NCI-H1436 treated with DMSO at 0.1 percent for 48 hours (cell line): ENCODE measurements at regions not wholly inside any gene's neighbourhood (a gene's known extent, or its start where the extent isn't known, plus 50 kb on each side); places are given as distances from the start of the nearest gene placed in this dataset.
"Not testable (repeated sequence)": the region's sequence is repeated elsewhere in the genome, so short reads cannot be mapped to it uniquely, and the experiment has no call there.

Experiments
- DNase-seq: peaks from one replicate; lab custom pipeline; 2025; lab: John Stamatoyannopoulos, UW

DNA sequence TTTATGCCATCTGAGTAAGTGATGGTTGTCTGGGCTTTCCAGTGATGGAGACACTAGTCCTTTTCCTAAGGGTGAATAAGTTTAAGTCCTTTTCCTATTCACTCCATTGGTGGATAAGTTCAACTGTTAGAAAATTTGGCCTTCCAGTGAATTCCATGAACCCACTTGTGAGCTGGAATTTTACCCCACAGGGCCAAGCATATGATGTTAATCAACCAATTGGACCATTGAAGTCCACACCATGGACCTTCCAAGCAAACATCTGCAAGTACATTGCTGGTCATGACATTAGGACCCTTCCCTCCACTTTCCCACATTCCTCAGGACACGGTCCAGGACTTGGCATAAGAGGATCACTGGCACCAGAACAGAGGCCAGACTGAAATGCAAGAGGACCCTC lies 381.4 kb downstream of the RPS24 start:
- no peak for DNase-seq

DNA sequence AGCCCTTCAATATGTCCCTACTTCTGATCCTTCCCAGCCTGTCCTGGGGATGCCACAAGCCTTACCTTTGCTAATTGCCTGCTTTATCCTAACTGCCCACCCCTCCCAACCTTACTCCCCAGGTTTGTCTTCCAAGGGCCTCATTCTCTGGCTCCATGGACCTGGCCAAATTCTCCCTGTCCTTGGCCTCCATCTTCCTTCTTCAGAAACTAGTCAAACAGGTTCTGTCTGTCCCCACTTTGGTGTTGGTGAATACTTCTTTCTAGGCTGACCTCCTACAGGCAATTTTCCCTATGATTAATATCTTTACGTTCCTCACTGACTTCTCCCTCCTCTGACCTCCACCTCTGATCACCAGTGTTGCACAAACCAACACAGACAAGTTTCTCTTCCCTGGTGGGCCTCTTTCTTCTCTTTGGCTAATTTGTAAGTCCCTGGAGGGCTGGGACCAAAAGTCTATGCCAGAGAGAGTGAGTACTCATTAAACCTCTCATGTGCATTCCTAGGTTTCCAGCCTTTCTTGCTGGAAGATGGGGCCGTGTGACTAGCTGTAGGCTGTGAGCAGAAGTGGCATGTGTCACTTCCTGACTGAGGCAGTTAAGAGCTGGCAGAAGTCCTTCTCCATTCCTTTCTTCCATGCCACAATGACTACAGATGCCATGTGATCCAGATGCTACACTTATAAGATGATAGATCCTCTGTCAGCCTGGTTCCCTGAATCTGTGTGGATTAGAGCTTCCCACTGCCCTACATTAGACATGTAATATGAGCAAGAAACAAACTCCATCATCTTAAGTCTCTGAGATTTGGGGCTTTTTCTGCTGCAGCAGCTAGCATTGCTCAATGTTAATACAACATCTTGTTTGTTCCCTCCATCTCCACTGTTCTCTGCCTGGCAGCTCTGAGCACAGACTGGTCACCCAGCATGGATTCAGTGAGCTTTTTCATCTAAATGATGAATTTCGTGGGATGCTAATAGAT lies 382.7 kb downstream of the RPS24 start:
- no peak for DNase-seq

DNA sequence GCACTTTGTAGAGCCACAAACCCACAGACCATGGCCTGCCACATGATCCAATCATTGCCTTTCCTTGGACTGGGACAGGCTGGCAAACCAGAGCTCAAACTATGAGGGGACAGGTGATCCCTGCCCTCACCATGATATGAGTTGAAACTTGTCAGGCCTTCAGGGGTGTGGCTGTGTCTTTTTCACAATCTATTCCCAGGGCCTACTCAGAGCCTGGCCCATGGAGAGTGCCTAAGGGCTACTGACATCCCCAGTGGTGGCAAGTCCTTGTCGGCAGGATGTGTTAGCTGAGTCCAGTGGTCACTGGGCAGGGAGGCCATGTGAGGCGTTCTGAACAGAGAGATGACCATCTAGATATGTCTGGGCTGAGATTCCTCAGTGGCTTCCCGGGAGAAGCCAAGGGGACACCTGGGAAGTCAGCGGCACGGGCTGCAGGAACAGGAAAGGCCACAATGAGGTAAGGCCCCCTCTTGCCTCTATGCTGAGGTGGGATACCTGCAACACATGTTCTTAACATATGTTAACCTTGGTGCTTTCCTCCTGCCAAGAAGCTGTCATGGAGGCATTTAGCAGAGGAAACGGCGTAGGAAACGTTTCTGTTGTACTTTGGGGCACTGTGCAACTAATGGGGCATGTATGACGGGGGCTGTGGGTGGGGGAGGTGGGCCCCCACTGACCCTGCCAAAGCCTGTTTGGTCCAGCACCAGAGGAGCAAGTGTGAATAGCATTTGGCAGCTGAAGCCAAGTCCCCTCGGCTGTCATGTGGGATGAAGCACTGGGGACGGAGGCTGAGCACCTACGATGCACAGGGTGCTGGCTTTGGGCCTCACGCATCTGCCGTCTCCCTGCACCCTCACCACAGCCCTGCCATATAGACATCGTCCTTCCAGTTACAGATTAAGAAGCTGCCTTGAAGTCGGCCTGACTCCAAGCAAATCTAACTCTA lies 384.0 kb downstream of the RPS24 start:
- no peak for DNase-seq

DNA sequence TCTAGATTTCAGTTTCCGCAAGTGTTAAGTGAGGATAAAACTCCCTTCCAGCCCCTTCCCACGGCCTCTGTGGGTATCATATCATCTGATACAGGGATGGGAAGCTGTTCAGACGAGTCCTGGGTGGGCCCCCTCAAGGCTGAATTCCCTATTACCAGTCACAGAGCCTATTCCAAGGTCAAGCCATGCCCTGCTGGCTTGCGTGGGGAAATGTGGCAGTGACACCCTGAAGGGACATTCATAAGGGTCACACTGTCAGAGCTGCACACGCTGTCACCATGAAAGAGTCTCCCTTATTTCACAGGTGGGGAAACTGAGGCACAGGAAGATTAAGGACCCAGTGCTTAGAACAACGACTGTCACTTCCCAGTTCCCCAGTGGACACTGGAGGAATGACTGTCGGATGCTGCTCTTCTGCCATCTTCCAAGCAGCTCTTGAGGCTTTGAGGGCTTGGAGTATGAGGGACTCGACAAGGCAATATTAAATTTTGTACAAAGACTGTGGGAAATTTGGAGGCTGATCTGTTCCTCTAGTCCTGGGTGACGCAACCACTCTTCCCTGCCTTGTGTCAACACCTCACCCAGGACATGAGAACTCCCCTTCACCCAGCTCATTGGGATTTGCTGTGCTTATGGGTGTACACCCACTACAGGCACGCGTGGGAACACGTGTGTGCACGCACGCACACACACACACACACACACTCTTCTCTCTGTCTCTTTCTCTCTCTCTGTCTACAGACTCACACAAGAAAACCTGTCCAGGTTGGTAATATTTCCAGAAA lies 386.0 kb downstream of the RPS24 start:
- no peak for DNase-seq

DNA sequence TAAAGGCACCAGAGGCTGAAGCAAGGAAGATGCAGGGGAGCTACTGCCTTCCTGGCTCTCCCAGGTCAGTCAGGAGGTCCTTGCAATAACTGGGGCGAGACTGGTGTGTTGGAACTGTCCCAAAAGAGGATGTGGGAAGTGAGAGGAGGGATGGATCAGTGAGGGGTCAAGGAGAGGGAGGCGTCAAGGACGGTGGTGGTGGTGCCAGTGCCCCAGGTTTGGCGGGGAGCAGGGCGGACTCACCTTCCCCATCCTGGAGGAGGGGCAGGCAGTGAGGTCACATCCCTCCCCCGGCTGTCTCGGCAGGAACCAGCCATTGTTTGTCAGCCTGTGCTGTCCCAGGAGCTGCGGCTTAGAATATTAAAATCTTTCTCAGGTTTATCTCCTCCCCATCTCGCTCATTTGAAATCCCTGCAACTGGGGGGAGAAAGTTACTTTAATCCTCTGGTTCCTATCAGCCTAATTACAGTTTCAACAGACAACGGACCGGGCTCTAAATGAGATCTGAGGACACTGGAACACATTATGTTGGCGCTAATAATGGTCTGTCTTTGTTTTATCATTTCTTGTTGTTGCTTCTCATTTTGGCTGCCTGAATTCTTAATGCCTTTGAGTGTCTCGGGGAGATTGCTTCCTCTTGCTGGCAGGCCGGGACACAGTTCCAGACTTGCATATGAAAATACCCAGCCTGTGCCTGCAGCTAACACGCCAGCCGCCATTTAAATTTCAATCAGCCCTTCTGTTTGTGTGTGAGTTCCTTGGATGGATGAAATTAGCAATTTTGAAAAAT lies 387.5 kb downstream of the RPS24 start:
- DNase-seq: no peak

DNA sequence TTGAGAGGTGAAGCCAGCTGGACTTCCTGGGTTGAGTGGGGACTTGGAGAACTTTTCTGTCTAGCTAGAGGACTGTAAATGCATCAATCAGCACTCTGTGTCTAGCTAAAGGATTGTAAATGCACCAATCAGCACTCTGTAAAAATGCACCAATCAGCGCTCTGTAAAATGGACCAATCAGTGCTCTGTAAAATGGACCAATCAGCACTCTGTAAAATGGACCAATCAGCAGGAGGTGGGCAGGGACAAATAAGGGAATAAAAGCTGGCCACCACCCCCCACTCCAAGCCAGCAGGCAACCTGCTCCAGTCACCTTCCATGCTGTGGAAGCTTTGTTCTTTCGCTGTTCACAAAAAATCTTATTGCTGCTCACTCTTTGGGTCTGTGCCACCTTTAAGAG lies 390.4 kb downstream of the RPS24 start:
- not testable (repeated sequence) for DNase-seq

DNA sequence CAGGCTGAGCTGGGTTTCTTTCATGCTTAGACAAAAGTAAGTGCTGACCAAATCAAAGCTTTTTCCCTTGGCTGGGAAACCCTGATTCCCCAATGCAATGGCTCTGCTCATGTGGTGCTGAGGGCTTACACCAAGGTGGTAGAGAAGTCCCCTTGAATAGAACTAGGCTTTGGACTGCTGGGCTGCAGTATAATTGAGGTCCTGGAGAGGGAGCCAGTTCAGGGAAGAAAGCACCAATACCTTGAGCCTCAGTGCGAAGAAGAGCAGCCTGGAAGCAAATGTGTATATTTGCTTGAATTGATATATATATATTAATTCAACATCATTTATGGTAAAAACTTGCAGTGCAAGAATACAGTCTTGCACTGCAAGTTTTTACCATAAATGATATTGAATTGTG lies 391.1 kb downstream of the RPS24 start:
- no peak for DNase-seq

DNA sequence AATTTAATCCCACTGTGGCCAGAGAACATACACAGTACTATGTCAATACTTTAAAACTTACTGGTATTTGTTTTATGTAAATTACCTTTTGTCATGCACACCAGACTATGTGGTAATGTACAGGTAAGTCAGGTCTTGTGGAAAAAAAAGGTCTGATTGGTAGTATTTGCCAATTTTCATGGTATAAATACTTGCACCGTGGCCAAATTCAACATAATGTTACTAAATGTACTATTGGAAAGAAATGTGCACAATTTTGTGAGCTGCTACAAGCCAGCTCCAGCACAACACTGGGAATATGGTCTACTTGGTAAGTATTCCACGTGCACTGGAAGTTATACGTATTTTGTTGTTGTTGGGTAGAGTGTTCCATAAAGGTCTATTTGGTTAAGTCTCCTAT lies 392.5 kb downstream of the RPS24 start:
- no peak for DNase-seq

DNA sequence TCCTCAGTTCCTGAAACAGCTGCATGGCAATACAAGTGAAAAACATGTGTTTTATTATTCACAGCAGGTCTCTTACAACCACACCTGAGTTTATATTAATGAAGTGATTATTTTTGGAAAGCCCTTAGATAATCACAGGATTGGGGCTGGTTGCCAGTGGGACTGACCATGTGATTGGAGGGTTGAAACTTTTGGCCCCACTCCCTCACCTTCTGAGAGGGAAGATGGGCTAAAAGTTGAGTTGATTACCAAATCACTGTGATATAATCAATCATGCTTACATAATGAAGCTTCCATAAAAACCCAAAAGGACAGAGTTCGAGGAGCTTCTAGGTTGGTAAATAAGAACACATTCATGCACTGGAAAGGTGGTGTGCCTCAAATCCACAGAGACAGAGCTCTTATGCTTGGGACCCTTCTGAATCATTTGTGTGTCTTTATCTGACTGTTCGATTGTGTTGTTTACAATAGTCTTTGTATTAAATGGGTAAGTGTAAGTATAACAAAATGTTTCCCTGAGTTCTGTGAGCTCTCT lies 393.9 kb downstream of the RPS24 start:
- no peak for DNase-seq

DNA sequence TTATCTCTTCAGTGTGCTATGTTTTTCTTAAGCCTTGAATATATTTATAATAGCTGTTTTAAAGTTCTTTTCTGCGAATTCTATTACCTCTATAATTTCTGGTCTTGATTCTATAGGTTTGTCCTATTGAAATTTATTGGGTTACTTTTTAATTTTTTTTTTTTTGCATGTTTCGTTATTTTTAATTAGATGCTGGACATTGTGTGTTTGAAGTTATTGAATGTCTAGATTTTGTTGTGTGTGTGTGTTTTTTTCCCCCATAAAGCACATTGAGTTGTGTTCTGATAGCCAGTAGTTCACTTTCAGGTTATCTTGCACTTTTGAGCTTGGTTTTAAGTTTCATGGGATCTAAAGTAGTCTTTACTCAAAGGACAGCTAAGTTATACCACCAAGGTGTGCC lies 394.9 kb downstream of the RPS24 start:
- no peak for DNase-seq

DNA sequence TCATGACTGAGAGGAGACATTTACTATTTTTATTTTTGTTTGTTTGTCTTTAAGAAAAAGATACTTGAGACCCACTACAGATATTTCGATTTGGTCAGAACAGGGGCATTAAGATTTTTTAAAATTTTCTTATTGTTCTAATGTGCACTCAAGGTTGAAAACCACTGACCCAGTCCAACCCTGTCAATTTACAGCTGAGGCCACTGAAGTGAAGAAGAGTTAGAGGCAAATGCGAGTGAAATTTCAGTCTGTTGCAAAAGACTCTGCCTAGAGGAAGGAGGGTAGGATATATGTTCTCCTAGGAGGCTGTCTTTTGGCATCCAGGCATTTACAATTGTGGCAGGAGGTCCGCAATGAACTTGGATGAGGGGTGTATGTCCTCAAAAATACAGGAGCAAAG lies 396.3 kb downstream of the RPS24 start:
- DNase-seq: no peak

DNA sequence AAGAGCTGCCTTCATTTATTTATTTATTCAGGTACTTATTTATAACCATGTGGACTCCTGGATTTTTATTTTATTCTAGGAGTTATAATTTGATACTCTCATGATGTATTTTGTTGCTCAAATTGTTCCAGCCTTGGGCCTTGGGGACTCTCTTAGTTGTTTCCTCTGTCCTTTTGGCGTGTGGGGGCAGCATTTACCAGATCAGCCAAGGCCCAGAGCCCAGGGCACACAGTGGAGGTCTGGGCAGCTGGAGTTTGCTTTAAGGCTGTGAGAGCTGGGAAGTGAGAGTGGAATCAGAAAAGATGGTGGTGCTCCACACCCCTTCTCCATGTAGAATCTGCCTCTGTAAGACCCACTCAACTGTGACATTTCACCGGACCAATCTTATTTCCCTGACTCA lies 398.9 kb downstream of the RPS24 start:
- DNase-seq: no peak

DNA sequence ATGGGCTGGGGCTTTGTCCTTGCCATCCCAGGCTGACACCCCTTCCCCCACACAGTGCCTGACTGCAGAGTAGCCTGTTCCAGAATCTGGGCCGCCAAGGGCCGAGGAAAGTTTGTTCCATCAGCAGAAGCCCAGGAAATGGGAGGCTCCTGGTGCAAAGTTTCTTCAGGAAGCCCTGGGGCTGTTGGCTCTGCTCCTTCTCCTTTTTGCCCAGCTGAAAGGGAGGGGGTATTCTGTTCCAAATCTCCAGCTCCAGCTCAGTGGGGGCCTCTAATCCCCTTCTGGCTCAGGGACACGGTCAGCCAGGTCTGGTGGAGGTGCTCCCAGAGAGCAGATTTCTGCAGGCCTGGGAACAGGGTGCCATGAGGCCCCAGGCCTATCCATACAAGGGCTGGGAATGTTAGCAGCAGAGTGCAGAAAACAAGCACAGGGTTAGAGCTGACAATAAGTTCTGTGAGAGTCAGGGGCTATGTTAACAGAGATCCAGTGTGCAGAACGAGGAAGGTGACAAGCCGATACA lies 399.5 kb downstream of the RPS24 start:
- no peak for DNase-seq

DNA sequence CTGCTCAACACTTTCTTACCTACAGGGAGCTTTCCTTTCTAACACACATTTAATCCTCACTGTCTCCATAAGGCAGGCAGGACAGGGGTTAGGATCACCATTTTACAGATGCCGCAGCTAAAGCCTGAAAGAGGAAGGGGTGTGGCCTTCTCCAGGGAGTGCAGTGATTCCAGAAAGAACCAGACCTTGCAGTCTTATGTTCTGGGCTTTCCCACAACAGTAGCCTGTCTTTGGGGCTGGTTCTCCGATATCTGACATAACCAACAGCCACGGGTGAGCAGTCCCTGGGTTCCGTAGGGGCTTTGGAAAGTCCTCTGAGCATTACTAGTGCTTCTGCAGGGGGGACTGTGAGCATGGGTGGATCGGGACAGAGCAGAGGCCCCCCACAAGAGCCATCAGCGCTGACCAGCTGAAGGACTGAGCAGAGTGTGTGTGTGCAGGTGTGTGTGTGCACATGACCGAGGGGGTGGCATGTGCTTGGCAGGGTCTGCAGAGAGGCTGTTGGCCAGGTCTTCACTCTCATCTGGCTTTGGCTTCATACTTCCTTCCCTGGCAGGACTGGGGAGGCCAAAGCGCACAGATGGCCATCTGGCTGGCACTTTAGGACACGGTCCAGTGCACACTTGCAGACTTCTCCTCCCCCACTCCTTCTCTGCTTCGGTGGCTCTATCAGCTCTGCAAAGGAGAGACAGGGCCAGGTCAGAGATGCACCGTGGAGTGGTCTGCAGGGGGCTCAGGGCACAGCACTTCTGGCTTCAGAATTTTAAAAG lies 400.3 kb downstream of the RPS24 start:
- no peak for DNase-seq

DNA sequence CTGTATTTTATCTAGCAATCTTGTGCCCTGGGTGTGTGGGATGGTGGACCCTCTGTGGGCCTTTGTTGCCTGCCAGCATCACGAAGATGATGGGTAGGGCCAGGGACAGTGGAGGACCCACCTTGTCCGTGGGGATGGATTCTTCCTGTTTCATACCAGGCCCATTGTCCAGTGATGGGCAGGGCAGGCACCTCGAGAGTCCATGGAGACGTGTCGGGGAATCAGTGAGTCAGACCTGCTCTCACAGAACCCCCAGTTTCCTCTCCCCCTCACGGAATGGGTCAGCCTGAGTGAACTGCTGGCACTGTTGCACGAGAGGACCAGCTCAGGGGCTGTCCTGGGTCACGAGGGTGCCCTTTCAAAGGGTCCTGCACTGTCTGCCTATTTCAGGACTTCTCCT lies 401.2 kb downstream of the RPS24 start:
- no peak for DNase-seq

DNA sequence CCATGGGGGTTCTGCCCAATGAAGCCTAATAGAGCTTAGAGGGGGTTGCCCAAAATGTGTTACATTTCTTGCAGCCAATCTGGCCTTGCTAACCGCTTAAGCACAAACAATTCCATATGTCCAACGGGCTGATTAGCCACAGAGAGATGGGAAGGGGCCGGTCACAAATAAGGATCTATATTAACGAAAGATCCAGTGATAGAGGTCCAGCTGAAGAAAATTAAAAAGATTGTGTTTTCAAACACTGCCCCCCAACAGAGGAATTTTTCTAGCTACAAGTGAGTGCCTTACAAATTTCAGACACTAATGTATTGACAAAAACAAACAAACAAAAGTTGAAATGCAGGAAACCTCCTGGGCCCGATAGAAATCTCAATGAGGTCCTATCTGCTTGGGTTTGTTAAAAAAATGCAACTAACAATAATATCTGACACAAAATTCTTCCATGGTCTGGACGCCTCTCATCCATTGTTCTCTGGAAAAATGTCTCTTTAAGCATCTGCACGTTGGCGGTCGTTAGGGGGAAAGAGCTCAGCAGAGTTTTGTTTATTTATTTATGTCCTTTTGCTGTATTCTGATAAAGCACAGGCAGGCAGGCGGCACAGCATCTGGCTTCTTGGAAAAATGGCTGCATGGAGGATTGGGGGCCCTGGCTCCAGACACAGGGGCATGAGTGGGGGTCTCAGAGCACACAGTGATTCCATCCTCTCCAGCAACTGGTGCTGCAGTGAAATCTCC lies 402.0 kb downstream of the RPS24 start:
- no peak for DNase-seq

DNA sequence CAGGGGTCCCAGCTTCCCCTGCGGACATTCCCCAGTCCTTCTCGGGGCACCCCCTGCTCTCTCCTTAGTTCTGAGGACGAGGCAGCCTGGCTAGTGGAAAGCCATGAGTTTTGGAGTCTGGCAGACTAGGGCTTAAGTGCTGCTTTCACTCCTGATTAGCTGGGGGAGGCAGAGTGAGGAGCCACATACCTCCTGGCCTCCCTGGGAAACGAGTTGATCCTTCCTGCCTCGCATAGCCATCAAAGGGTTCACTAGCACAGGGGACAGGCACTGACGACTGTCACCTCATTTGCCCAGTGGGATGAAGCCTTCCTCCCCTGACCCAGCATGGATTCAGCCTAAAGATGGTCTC lies 402.5 kb downstream of the RPS24 start:
- no peak for DNase-seq

DNA sequence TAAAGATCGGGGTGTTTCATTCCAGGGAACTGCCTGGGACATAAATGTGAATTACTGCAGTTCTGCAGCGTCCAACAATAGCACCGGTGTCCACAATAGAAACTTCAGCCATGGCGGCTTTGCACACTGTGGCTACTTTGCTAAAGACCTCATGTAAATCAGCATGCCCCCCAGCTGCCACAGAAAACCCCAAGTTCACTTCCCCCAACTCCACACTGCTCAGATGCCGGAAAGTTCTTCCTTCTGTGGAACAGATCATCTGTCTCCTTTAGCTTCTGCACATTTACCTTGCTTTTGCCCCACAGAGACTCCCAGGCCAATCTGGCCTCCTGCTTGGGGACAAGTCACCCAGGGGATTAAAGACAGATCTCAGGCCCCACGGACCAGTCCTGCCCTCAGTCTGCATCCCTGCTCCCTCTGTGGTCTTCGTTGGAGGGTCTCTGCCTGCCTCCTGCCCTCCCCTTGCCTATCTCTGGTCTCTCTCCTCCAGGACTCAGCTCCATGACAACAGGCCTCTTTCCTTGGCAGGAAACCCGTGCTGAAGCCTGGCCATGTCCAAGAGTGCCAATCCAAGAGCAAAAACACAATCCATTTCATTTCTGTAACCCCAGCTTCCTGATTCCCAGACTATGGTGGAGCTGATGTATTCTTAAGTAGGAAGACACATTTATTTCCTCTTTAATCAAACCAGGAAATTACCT lies 403.2 kb downstream of the RPS24 start:
- DNase-seq: no peak

DNA sequence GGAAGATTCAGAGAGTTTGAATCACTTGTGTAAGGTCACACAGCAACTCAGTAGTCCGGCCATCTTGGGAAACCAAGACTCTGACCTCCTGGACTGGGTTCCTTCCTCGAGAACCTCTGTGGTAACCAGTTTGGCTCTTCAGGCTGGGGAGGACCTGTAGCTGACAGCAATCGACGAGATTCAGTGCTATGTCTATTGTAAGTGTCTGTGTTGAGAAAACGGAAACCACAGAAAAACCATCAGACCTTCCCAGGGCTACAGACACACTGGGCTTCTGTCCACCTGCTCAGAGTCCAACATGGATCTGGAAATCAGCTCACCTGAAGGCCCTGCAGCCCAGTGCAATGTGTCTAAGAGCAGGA lies 403.7 kb downstream of the RPS24 start:
- DNase-seq: no peak
